HepG2 (cell line): ENCODE measurements at regions not wholly inside any gene's neighbourhood (a gene's known extent, or its start where the extent isn't known, plus 50 kb on each side); places are given as distances from the start of the nearest gene placed in this dataset.

ENCODE experiments used
- ATAC-seq: fragments of 200-7000 bp; cut with Tn5 transposase; 3 replicates; pipeline ENCODE4 v1.9.1; 2020; ENCODE audit warnings: mild to moderate bottlenecking, moderate library complexity
- BruUV-seq: library from RNA; stranded (reverse); fragments of 400-500 nt; replicated peaks from 2 replicates; lab custom pipeline; 2021; lab: Mats Ljungman, UMichigan
- CTCF ChIA-PET: fragments of 300-600 bp; formaldehyde crosslinking; extraction: SDS; loops from one replicate; lab custom pipeline; 2021; ENCODE audit warnings: low total read pairs, inconsistent platforms, low intra/inter-chr PET ratio; lab: Yijun Ruan, JAX
- POLR2A ChIA-PET: fragments of 350-600 bp; sonication (Branson Sonifier 250); formaldehyde crosslinking; loops from one replicate; lab custom pipeline; 2020; ENCODE audit warnings: antibody characterized with exemption, inconsistent platforms; lab: Yijun Ruan, JAX
- DNase-seq: peaks from one replicate; pipeline ENCODE4 v3.0.0-alpha.2; 2015; ENCODE audit warnings: low spot score
- FAIRE-seq: peaks from 3 replicates; lab custom pipeline; 2011; peaks lifted over from hg19 to GRCh38; lab: Jason Lieb, UNC
- H2AFZ ChIP-seq: one replicate; pipeline ENCODE4 v1.6.1; 2011; ENCODE audit warnings: low read length, inconsistent platforms
- H3K27ac ChIP-seq: fragments of 300-600 bp; 3 replicates; pipeline ENCODE4 v1.8.0; 2011; ENCODE audit warnings: mixed run types, mild to moderate bottlenecking, mixed read lengths, low read length, inconsistent platforms; ENCODE audit not compliant: insufficient read depth; ENCODE audit errors: extremely low read length
- H3K27me3 ChIP-seq, 2 experiments: fragments of 200-600 bp in 1 of 2; 2 replicates in 1 of 2; 3 replicates in 1 of 2; pipeline versions ENCODE4 v1.6.0 to v1.8.0; 2011; ENCODE audit warnings: low read length in 2 of 2, mild to moderate bottlenecking in 2 of 2, moderate library complexity in 2 of 2, inconsistent platforms in 1 of 2; ENCODE audit not compliant: insufficient read depth in 2 of 2, control insufficient read depth in 1 of 2
- H3K36me3 ChIP-seq, 2 experiments: fragments of 200-600 bp in 1 of 2; replicated peaks in 1 of 2; 2 replicates in 1 of 2; 3 replicates in 1 of 2; pipeline versions ENCODE4 v1.5.1 to v1.8.0; 2011; ENCODE audit warnings: low read length in 2 of 2, inconsistent platforms in 1 of 2; ENCODE audit not compliant: insufficient read depth in 2 of 2, control insufficient read depth in 1 of 2
- H3K4me1 ChIP-seq: 2 replicates; pipeline ENCODE4 v1.5.1; 2012; ENCODE audit warnings: low read length, inconsistent platforms; ENCODE audit not compliant: insufficient read depth
- H3K4me2 ChIP-seq: 2 replicates; pipeline ENCODE4 v1.6.0; 2011; ENCODE audit warnings: low read depth, low read length, inconsistent platforms
- H3K4me3 ChIP-seq, 3 experiments: fragments of 200-600 bp in 1 of 3; sonication (generic), shearing (Covaris generic) in 1 of 3; replicated peaks in 1 of 3; 2 replicates each; pipeline ENCODE4 v1.5.1; 2011 to 2016; ENCODE audit warnings: low read length in 3 of 3, inconsistent platforms in 2 of 3, low read depth in 2 of 3, mild to moderate bottlenecking in 2 of 3, control low read depth in 1 of 3, mixed read lengths in 1 of 3; ENCODE audit not compliant: insufficient read depth in 1 of 3
- H3K79me2 ChIP-seq: one replicate; pipeline ENCODE4 v1.6.1; 2011; ENCODE audit warnings: low read length, inconsistent platforms; ENCODE audit not compliant: insufficient read depth
- H3K9ac ChIP-seq: 2 replicates; pipeline ENCODE4 v1.6.0; 2011; ENCODE audit warnings: mild to moderate bottlenecking, low read depth, low read length, inconsistent platforms; ENCODE audit not compliant: insufficient read depth
- H3K9me3 ChIP-seq: 2 replicates; pipeline ENCODE4 v1.5.1; 2012; ENCODE audit warnings: mild to moderate bottlenecking, low read length
- H4K20me1 ChIP-seq: 2 replicates; pipeline ENCODE4 v1.6.0; 2011; ENCODE audit warnings: inconsistent platforms, mild to moderate bottlenecking, low read length, moderate library complexity; ENCODE audit not compliant: insufficient read depth
- ARNT ChIP-seq: fragments of 450-650 bp; IDR thresholded peaks from 2 replicates; pipeline ENCODE4 v1.6.1; 2017
- ATF7-NPFF ChIP-seq: sonication (generic); formaldehyde crosslinking; IDR thresholded peaks from 2 replicates; pipeline ENCODE4 v1.8.1; 2023; ENCODE audit warnings: mild to moderate bottlenecking, low read depth, missing genetic modification reagents, moderate library complexity
- CENPBD1 ChIP-seq: sonication (generic); formaldehyde crosslinking; IDR thresholded peaks from 2 replicates; pipeline ENCODE4 v1.8.0; 2022; ENCODE audit warnings: missing genetic modification reagents, low read depth, mild to moderate bottlenecking, borderline replicate concordance
- HBP1 ChIP-seq: IDR thresholded peaks from 2 replicates; pipeline ENCODE4 v1.6.1; 2016; ENCODE audit warnings: low read depth, control low read depth
- HMGA1 ChIP-seq: sonication (generic); formaldehyde crosslinking; conservative IDR thresholded peaks from 2 replicates; pipeline ENCODE4 v1.4.0; 2020; ENCODE audit warnings: missing genetic modification reagents
- HNRNPUL1 ChIP-seq: fragments of 200-400 bp; formaldehyde crosslinking; IDR thresholded peaks from 2 replicates; pipeline ENCODE4 v1.6.1; 2017; ENCODE audit warnings: low read depth, mild to moderate bottlenecking, low read length, moderate library complexity
- KAT2B ChIP-seq: fragments of 150-350 bp; IDR thresholded peaks from 2 replicates; pipeline ENCODE4 v1.6.1; 2014; ENCODE audit warnings: low read depth, low read length, borderline replicate concordance
- LRRFIP1 ChIP-seq: sonication (generic); formaldehyde crosslinking; conservative IDR thresholded peaks from 2 replicates; pipeline ENCODE4 v1.4.0; 2020; ENCODE audit warnings: missing genetic modification reagents
- PREB ChIP-seq: sonication (generic); formaldehyde crosslinking; IDR thresholded peaks from 2 replicates; pipeline ENCODE4 v1.4.0; 2020; ENCODE audit warnings: missing genetic modification reagents
- ZBTB46 ChIP-seq: sonication (generic); formaldehyde crosslinking; IDR thresholded peaks from 2 replicates; pipeline ENCODE4 v1.4.0; 2020; ENCODE audit warnings: mild to moderate bottlenecking, missing genetic modification reagents, borderline replicate concordance
- ZKSCAN5 ChIP-seq: sonication (generic); formaldehyde crosslinking; IDR thresholded peaks from 2 replicates; pipeline ENCODE4 v1.5.1; 2020; ENCODE audit warnings: mild to moderate bottlenecking, missing genetic modification reagents
- ZNF580 ChIP-seq: IDR thresholded peaks from 2 replicates; pipeline ENCODE4 v1.6.1; 2016; ENCODE audit warnings: low read depth, borderline replicate concordance
- ZNF619 ChIP-seq: sonication (generic); formaldehyde crosslinking; IDR thresholded peaks from 2 replicates; pipeline ENCODE4 v1.4.0; 2020; ENCODE audit warnings: mild to moderate bottlenecking, missing genetic modification reagents
- ZNF709 ChIP-seq: sonication (generic); formaldehyde crosslinking; IDR thresholded peaks from 2 replicates; pipeline ENCODE4 v1.5.0; 2020; ENCODE audit warnings: mild to moderate bottlenecking, missing genetic modification reagents
- in situ Hi-C: cut with HindIII; loops from 2 replicates; pipeline ENCODE4 v1.10.0; 2017; ENCODE audit warnings: low pct_unique_long_range_greater_than_20kb; ENCODE audit not compliant: extremely low pct_ligation_motif_present
- intact Hi-C: fragments of 100-400 bp; cut with micrococcal nuclease; formaldehyde crosslinking; loops from one replicate; pipeline ENCODE4 v1.10.0; 2022; ENCODE audit not compliant: unreplicated experiment

- intact Hi-C loops, result no loop called here
- H2AFZ ChIP-seq, result no peak overlapping the region
- CTCF ChIA-PET, result no interaction called here
Measured at GRCh38 chr4:112005027-112005426, 140.2 kb upstream of the FAM241A start.

More at GRCh38 chr4:112005027-112005426, 140.2 kb upstream of the FAM241A start:
- no peak overlapping the region for H3K27ac ChIP-seq
- POLR2A ChIA-PET, result no interaction called here
- ATAC-seq (no peak), FAIRE-seq (no peak), DNase-seq (no peak)
- H3K4me1 ChIP-seq, result no peaks in the 10 kb centered on the region
- no peaks in the 10 kb centered on the region for H3K9me3 ChIP-seq
- in situ Hi-C loops, result no loop called here
- no peaks in the 10 kb centered on the region for H3K79me2 ChIP-seq
- TF ChIP-seq ZNF709 (CRISPR knock-in tag) (no peak), ZBTB46 (CRISPR knock-in tag) (no peak), LRRFIP1 (CRISPR knock-in tag) (no peak), ZNF580 (CRISPR knock-in tag) (no peak), HMGA1 (no peak), HNRNPUL1 (no peak), ZKSCAN5 (CRISPR knock-in tag) (no peak), HBP1 (no peak), CENPBD1 (CRISPR knock-in tag) (no peak), ZNF619 (CRISPR knock-in tag) (no peak), ATF7-NPFF (CRISPR knock-in tag) (no peak), ARNT (no peak), PREB (CRISPR knock-in tag) (no peak), KAT2B (no peak)
- no TSS peak for BruUV-seq
- H3K4me3 ChIP-seq, result no peak overlapping the region
- no peaks in the 10 kb centered on the region for H3K27me3 ChIP-seq
- H4K20me1 ChIP-seq, result no peaks in the 10 kb centered on the region
- H3K9ac ChIP-seq, result no peak overlapping the region
- H3K36me3 ChIP-seq, result no peaks in the 10 kb centered on the region
- no peak overlapping the region for H3K4me2 ChIP-seq
